OCI-LY7 (cell line): ENCODE measurements at regions not wholly inside any gene's neighbourhood (a gene's known extent, or its start where the extent isn't known, plus 50 kb on each side); places are given as distances from the start of the nearest gene placed in this dataset.

Experiments used
- CTCF ChIP-seq: fragments of 200-600 bp; sonication (generic); conservative IDR thresholded peaks from 2 replicates; pipeline ENCODE4 v1.5.1; 2014; ENCODE audit warnings: mild to moderate bottlenecking, antibody characterized with exemption, low read length, moderate library complexity, mixed read lengths
- EZH2phosphoT487 ChIP-seq: fragments of 200-600 bp; sonication (generic); IDR thresholded peaks from 2 replicates; pipeline ENCODE4 v1.6.1; 2018; ENCODE audit warnings: low read depth, borderline replicate concordance, mild to moderate bottlenecking, mixed run types, antibody characterized with exemption, low read length, moderate library complexity, mixed read lengths

GRCh38 chr9:27844797-27845196 lies 271.5 kb upstream of the C9orf72 start:
- TF ChIP-seq CTCF (no peak), EZH2phosphoT487 (no peak)
